GM12878 (cell line): ENCODE measurements at regions not wholly inside any gene's neighbourhood (a gene's known extent, or its start where the extent isn't known, plus 50 kb on each side); places are given as distances from the start of the nearest gene placed in this dataset.

Source experiments
- ATAC-seq: fragments of 200-7000 bp; cut with Tn5 transposase; 3 replicates; pipeline ENCODE4 v1.9.1; 2020; ENCODE audit warnings: mild to moderate bottlenecking, moderate library complexity
- BruUV-seq: library from RNA; stranded (reverse); fragments of 400-500 nt; replicated peaks from 2 replicates; lab custom pipeline; 2021; lab: Mats Ljungman, UMichigan
- CTCF ChIA-PET: fragments of 300-600 bp; sonication (Branson Sonifier 250); formaldehyde crosslinking; extraction: SDS; loops from one replicate; lab custom pipeline; 2021; ENCODE audit warnings: inconsistent platforms; lab: Yijun Ruan, JAX
- POLR2A ChIA-PET: fragments of 350-600 bp; formaldehyde crosslinking; extraction: SDS; loops from one replicate; lab custom pipeline; 2021; ENCODE audit warnings: inconsistent platforms; lab: Charles Lee
- RAD21 ChIA-PET: fragments of 300-600 bp; sonication (Branson Sonifier 250); formaldehyde crosslinking; loops from one replicate; lab custom pipeline; 2023; ENCODE audit warnings: antibody characterized with exemption; ENCODE audit not compliant: unreplicated experiment; lab: Charles Lee
- SMC1A ChIA-PET: fragments of 300-600 bp; sonication (Branson Sonifier 250); formaldehyde crosslinking; loops from one replicate; lab custom pipeline; 2023; ENCODE audit not compliant: unreplicated experiment, uncharacterized antibody; lab: Charles Lee
- DNase-seq: peaks from one replicate; pipeline ENCODE4 v3.0.0-alpha.2; 2011; ENCODE audit warnings: low read depth, low spot score
- FAIRE-seq: peaks from 3 replicates; lab custom pipeline; 2011; peaks lifted over from hg19 to GRCh38; lab: Jason Lieb, UNC
- H2AFZ ChIP-seq: 2 replicates; pipeline ENCODE4 v1.6.0; 2011; ENCODE audit warnings: low read depth, low read length, control low read depth; ENCODE audit not compliant: control insufficient read depth
- H3K27ac ChIP-seq: 2 replicates; pipeline ENCODE4 v1.5.1; 2011; ENCODE audit warnings: control low read depth; ENCODE audit not compliant: control insufficient read depth, insufficient read depth
- H3K27me3 ChIP-seq, 2 experiments: replicated peaks in 1 of 2; 2 replicates each; pipeline versions ENCODE4 v1.6.0 to v1.6.1; 2011; ENCODE audit warnings: low read length in 1 of 2; ENCODE audit not compliant: control insufficient read depth in 2 of 2, insufficient read depth in 2 of 2
- H3K36me3 ChIP-seq, 2 experiments: 2 replicates each; pipeline ENCODE4 v1.5.1; 2011; ENCODE audit warnings: low read length in 1 of 2; ENCODE audit not compliant: control insufficient read depth in 2 of 2, insufficient read depth in 2 of 2
- H3K4me1 ChIP-seq: 2 replicates; pipeline ENCODE4 v1.6.1; 2011; ENCODE audit warnings: mild to moderate bottlenecking, low read length, moderate library complexity, mixed read lengths; ENCODE audit not compliant: control insufficient read depth, insufficient read depth
- H3K4me2 ChIP-seq: 2 replicates; pipeline ENCODE4 v1.6.0; 2011; ENCODE audit warnings: control low read depth; ENCODE audit not compliant: control insufficient read depth, insufficient read depth
- H3K4me3 ChIP-seq: fragments of 200-600 bp; sonication (generic); 2 replicates; pipeline ENCODE4 v1.5.1; 2016
- H3K79me2 ChIP-seq: 2 replicates; pipeline ENCODE4 v1.6.0; 2011; ENCODE audit warnings: low read length; ENCODE audit not compliant: control insufficient read depth, insufficient read depth
- H3K9ac ChIP-seq: 2 replicates; pipeline ENCODE4 v1.8.0; 2011; ENCODE audit warnings: low read length, control low read depth, mixed read lengths; ENCODE audit not compliant: control insufficient read depth, insufficient read depth
- H3K9me3 ChIP-seq: replicated peaks from 3 replicates; pipeline ENCODE4 v1.5.1; 2011; ENCODE audit warnings: mild to moderate bottlenecking, low read length; ENCODE audit not compliant: control insufficient read depth, insufficient read depth
- H4K20me1 ChIP-seq: 2 replicates; pipeline ENCODE4 v1.6.0; 2011; ENCODE audit not compliant: control insufficient read depth, insufficient read depth
- CBFB ChIP-seq: IDR thresholded peaks from 2 replicates; pipeline ENCODE4 v1.6.1; 2016; ENCODE audit warnings: antibody characterized with exemption, low read depth
- E2F4 ChIP-seq: IDR thresholded peaks from 2 replicates; pipeline ENCODE4 v1.6.1; 2012; ENCODE audit warnings: low read depth, low read length, improper control_type of control experiment
- FOXK2 ChIP-seq: fragments of 450-650 bp; IDR thresholded peaks from 2 replicates; pipeline ENCODE4 v1.6.1; 2017; ENCODE audit warnings: mild to moderate bottlenecking, moderate library complexity
- GABPA ChIP-seq: IDR thresholded peaks from 2 replicates; pipeline ENCODE4 v1.6.1; 2014; ENCODE audit warnings: antibody characterized with exemption, low read depth, mild to moderate bottlenecking, inconsistent platforms
- JUNB ChIP-seq: IDR thresholded peaks from 2 replicates; pipeline ENCODE4 v1.6.1; 2016; ENCODE audit warnings: antibody characterized with exemption, mild to moderate bottlenecking
- MEF2A ChIP-seq: IDR thresholded peaks from 2 replicates; pipeline ENCODE4 v1.6.1; 2011; ENCODE audit warnings: low read depth, mild to moderate bottlenecking, low read length, moderate library complexity; ENCODE audit not compliant: insufficient read depth
- MTA2 ChIP-seq: fragments of 450-650 bp; IDR thresholded peaks from 2 replicates; pipeline ENCODE4 v1.6.1; 2016; ENCODE audit warnings: low read depth, mild to moderate bottlenecking, moderate library complexity
- MYB ChIP-seq: fragments of 150-350 bp; IDR thresholded peaks from 2 replicates; pipeline ENCODE4 v1.6.1; 2014; ENCODE audit warnings: mild to moderate bottlenecking, low read depth, low read length, borderline replicate concordance
- NFYA ChIP-seq: IDR thresholded peaks from 2 replicates; pipeline ENCODE4 v1.6.1; 2011; ENCODE audit warnings: low read depth, mild to moderate bottlenecking, low read length, improper control_type of control experiment, borderline replicate concordance
- NKRF ChIP-seq: fragments of 450-650 bp; conservative IDR thresholded peaks from 2 replicates; pipeline ENCODE4 v1.6.1; 2017; ENCODE audit warnings: mild to moderate bottlenecking, moderate library complexity
- PAX5 ChIP-seq: IDR thresholded peaks from 2 replicates; pipeline ENCODE4 v1.6.1; 2011; ENCODE audit warnings: low read depth, low read length, borderline replicate concordance
- RCOR1 ChIP-seq: conservative IDR thresholded peaks from 2 replicates; pipeline ENCODE4 v1.6.1; 2012; ENCODE audit warnings: low read depth, low read length, improper control_type of control experiment
- SMAD1 ChIP-seq: fragments of 450-650 bp; IDR thresholded peaks from 2 replicates; pipeline ENCODE4 v1.6.1; 2018; ENCODE audit warnings: mild to moderate bottlenecking, low read depth; ENCODE audit not compliant: partially characterized antibody
- SREBF1 ChIP-seq: IDR thresholded peaks from 2 replicates; pipeline ENCODE4 v1.6.1; 2012; ENCODE audit warnings: mild to moderate bottlenecking, low read length
- TCF7 ChIP-seq: IDR thresholded peaks from 2 replicates; pipeline ENCODE4 v1.6.1; 2014; ENCODE audit warnings: antibody characterized with exemption, borderline replicate concordance
- USF1 ChIP-seq: IDR thresholded peaks from 2 replicates; pipeline ENCODE4 v1.6.1; 2011; ENCODE audit warnings: borderline replicate concordance, low read depth, mild to moderate bottlenecking, moderate library complexity, mixed read lengths, low read length; ENCODE audit not compliant: insufficient read depth; ENCODE audit errors: extremely low read length
- ZNF592 ChIP-seq: fragments of 450-650 bp; IDR thresholded peaks from 2 replicates; pipeline ENCODE4 v1.6.1; 2017; ENCODE audit warnings: mild to moderate bottlenecking, moderate library complexity
- ZZZ3 ChIP-seq: IDR thresholded peaks from 2 replicates; pipeline ENCODE4 v1.6.1; 2011; ENCODE audit warnings: low read depth; ENCODE audit not compliant: control insufficient read depth, insufficient read length
- WGBS: methylation state at CpG from one replicate; pipeline ENCODE4 v1.1.6; 2016; ENCODE audit warnings: low lambda C conversion rate; ENCODE audit not compliant: insufficient replicate concordance, insufficient coverage; ENCODE audit errors: missing lambda C conversion rate; 5-methylcytosine and 5-hydroxymethylcytosine counted together
- in situ Hi-C: fragments of 300-500 bp; cut with MboI; formaldehyde crosslinking; loops from 9 replicates; pipeline ENCODE4 v1.14.3; 2018; ENCODE audit warnings: mixed read lengths
- intact Hi-C: fragments of 100-400 bp; cut with micrococcal nuclease; formaldehyde crosslinking; loops from one replicate; pipeline ENCODE4 v1.14.2; 2022; ENCODE audit not compliant: unreplicated experiment

GRCh38 chr3:3355442-3355841 is 176.0 kb upstream of the CRBN start:
- in situ Hi-C loops: no loop called here
- H4K20me1 ChIP-seq: no peaks in the 10 kb centered on the region
- POLR2A ChIA-PET: no interaction called here
- no peak overlapping the region for H3K4me2 ChIP-seq
- H2AFZ ChIP-seq: no peak overlapping the region
- H3K36me3 ChIP-seq: no peaks in the 10 kb centered on the region
- H3K27ac ChIP-seq: no peak overlapping the region
- 0% methylated on average over 1 of the region's 1 CpG for WGBS
- DNase-seq (no peak), FAIRE-seq (no peak), ATAC-seq (no peak)
- no peak for TF ChIP-seq NKRF
- no peak for TF ChIP-seq MYB
- TF ChIP-seq TCF7: no peak
- TF ChIP-seq GABPA: no peak
- TF ChIP-seq E2F4: no peak
- TF ChIP-seq USF1: no peak
- no peak for TF ChIP-seq PAX5
- TF ChIP-seq SMAD1: no peak
- no peak for TF ChIP-seq ZZZ3
- no peak for TF ChIP-seq NFYA
- no peak for TF ChIP-seq JUNB
- no peak for TF ChIP-seq CBFB
- TF ChIP-seq FOXK2: no peak
- TF ChIP-seq MTA2: no peak
- no peak for TF ChIP-seq MEF2A
- TF ChIP-seq RCOR1: no peak
- TF ChIP-seq ZNF592: no peak
- TF ChIP-seq SREBF1: no peak
- RAD21 ChIA-PET: no interaction called here
- no peaks in the 10 kb centered on the region for H3K79me2 ChIP-seq
- no peaks in the 10 kb centered on the region for H3K9me3 ChIP-seq
- SMC1A ChIA-PET: no interaction called here
- intact Hi-C loops: no loop called here
- no peaks in the 10 kb centered on the region for H3K4me1 ChIP-seq
- BruUV-seq: no TSS peak
- no peak overlapping the region for H3K4me3 ChIP-seq
- no peak overlapping the region for H3K9ac ChIP-seq
- H3K27me3 ChIP-seq: no peaks in the 10 kb centered on the region
- CTCF ChIA-PET: no interaction called here
